Fibroblast of skin of right biceps (primary cell): ENCODE measurements at regions not wholly inside any gene's neighbourhood (a gene's known extent, or its start where the extent isn't known, plus 50 kb on each side); places are given as distances from the start of the nearest gene placed in this dataset.
A peak's percentile ranks its signal among the peaks of the same experiment; 100 is the strongest.

Source experiments
- DNase-seq: peaks from one replicate; pipeline ENCODE4 v3.0.0-alpha.2; 2013

DNA sequence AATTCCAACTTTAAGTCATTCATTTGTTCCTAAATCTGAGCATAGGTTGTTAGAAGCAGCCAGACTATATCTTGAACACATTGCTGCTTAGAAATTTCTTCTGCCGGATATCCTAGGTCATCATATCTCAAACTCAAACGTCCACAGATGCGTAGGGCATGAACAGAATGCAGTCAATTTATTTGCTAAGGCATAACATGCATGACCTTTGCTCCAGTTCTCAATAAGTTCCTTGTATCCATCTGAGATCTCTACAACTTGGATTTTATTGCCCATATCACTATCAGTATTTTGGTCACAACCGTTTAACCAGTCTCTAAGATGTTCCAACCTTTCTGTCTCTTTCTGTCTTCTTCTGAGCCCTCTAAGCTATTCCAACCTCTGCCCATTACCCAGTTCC lies 210.9 kb upstream of the MANEA start:
- no peak for DNase-seq

- no peak for DNase-seq
Measured at GRCh38 chr6:95383878-95384277, 193.5 kb upstream of the MANEA start.

DNA sequence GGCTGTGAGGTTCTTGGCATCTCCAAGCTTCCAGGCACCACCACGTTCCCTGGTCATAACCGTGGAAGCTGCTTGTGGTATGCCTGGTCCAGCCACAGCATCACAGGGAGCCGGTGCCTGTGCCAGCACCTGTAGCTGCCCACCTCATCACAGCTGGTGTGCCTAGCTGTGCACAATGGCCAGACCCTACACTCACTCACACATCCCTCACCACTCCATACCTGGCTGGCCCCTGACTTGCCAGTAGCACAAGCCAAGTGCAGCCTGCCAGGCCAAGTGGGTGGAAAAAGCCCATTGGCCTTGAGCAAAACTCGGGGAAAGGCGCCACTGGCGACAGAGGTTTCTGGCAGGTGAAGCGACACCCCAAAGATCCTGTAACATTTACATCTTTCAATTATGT lies 192.3 kb upstream of the MANEA start:
- no peak for DNase-seq

DNA sequence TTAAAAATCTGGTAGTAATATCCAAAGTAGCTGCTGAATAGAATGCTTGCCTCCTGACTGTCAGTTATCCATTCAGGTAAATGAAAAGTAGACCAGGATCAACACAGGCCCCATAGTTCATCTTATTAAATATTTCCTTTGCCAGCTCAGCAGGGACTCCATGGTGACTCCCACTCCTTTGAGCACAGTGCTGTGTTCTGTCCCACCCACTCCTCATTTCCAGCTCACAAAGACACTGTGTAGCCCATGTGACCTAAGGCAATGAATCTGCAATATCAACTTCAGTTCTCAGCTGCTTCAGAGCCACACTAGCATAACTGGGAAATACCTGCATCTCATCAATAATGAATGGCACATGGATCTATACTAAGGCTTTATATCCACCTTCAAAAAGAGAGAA lies 189.5 kb upstream of the MANEA start:
- DNase-seq = no peak

DNA sequence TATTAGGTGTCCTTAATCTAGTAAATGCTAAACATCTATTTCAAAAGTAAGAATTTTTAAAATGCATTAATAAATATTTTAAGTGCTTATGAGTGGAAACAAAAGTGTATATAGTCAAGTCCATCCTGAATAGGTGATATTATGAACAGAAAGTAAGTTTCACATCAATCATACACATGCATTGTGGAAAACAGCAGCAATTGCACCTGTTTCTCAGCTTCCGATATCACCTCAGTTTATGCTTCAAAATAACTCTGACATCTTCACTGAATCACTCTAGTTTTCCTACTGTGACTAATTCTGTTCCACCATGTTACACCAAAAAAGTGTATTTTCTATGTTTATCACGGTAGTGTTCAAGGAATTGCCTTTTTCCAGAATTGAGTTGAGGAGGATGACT lies 172.6 kb upstream of the MANEA start:
- DNase-seq = no peak

DNA sequence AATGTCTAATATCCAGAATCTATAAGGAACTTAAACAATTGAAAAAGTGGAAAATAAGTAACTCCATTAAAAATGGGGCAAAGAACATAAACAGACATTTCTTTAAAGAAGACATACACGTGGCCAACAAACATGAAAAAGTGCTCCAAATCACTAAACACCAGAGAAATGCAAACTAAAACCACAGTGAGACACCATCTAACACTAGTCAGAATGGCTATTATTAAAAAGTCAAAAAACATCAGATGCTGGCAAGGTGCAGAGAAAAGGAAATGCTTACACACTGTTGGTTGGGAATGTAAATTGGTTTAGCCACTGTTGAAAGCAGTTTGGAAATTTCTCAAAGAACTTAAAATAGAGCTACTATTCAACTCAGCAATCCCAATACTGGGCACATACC lies 169.2 kb upstream of the MANEA start:
- DNase-seq = no peak

DNA sequence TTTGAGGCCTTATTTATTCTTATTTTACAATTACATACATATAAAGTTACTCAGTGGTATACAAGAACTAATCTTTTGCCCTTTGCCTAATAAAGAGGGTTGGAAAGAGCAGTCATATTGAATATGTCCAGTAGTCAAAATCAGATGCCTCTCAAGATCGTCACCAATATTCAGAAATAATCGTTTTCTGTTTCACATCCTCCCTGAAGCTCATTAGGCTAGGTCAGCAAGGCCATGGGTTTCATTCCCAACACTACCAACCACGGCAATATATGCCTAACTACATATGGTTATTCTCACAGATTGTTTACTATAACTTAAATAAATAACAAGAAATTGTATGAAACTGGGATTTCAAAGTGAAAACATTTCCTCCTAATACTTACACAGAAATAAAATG lies 167.2 kb upstream of the MANEA start:
- DNase-seq = no peak

DNA sequence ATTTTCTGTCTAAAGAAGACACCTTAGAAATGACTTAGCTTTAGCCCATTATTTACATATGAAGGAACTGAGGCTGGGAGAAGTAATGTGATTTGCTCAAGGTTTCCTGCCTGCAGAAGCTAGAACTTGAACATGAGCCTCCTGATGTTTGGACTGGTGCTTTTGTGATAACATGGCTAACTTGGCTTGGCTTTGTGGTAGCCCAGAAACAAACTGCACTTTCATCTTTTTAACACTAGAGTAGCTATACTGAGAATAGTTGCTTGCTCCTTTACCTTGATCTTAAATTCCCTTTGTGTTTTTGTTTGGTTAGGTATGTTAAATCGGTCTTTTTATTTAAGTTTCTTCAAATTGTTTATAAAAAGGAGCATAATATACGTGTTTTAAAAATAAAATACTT lies 163.5 kb upstream of the MANEA start:
- no peak for DNase-seq

DNA sequence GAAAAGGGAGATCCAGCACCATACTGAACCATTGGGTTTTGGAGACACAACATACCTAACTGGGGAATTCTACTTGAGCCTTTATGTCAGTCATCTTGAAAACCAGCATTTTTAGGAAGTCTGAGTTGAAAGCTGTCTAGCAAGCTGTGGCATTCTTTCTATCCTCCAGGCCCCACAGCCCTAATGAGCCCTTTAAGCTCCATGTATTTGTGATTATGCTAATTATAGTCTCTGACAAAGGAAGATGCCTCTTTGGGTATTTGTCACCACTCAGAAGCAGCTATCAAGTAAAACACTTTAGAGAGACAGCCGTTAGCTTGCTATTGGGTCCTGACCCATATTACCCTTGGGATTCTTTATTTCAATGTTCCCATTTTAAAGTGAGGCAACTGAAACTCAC lies 159.5 kb upstream of the MANEA start:
- DNase-seq = no peak

- no peak for DNase-seq
Measured at GRCh38 chr6:95420792-95421191, 156.5 kb upstream of the MANEA start.

- no peak for DNase-seq
Measured at GRCh38 chr6:95423331-95423730, 154.0 kb upstream of the MANEA start.

GRCh38 chr6:95431637-95432228 lies 145.6 kb upstream of the MANEA start:
- DNase-seq = peak; percentile 19

GRCh38 chr6:95439741-95440140 lies 137.6 kb upstream of the MANEA start:
- DNase-seq = no peak

DNA sequence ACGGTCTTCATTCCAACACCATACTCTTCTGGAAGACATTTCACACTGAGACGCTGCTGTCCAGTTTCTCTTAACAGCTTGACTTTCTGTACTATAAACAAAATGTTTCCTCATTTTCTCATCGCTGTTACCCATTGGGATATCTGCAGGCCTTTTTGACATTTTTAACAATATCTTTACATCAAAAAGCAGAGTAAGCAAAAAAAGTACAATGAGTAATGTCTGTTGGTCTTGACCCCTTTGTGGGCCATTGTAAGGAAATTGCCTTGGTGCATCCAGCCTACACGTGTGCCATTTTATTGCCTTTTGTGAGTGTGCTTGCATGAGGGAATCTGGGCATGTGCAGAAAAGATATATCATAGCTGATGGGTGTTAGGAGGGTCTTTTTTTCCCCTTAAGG lies 129.1 kb upstream of the MANEA start:
- DNase-seq = no peak

- DNase-seq = no peak
Measured at GRCh38 chr6:95469511-95469910, 107.8 kb upstream of the MANEA start.

DNA sequence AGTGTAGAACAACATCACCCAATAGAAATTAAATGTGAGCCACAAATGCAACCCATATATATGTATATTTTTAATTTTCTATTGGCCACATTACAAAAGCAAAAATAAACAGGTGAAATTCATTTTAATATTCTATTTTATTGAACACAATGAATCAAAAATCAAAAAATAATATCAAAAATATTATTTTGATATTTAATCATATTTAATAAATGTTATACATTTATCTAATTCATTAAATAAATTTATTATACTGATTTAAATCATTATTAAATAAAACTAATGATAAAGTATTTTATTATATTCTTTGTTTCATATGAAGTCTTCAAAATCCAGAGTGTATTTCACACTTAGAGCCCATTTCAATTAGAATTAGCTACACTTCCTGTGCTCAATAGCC lies 98.4 kb upstream of the MANEA start:
- no peak for DNase-seq

DNA sequence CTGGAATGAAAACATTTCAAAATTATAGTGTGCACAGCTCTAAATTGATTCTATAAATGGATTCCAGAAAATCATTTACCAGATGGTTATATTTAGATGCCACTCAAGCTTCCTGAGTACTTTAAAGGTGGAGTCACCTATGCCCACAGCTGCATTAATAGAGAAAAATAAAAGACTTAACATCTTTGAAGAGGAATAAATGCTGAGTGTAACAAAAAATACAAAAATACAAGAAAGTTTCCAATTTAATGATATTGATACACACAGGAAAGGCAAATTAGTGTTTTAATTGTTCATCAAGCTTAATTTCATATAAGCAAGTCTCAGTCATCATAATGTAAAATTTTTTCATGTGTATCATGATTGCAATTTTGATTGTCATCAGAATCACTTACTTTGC lies 89.5 kb upstream of the MANEA start:
- no peak for DNase-seq

- DNase-seq = no peak
Measured at GRCh38 chr6:95489185-95489863, 88.0 kb upstream of the MANEA start.

GRCh38 chr6:95496769-95497426 lies 80.4 kb upstream of the MANEA start:
- no peak for DNase-seq

DNA sequence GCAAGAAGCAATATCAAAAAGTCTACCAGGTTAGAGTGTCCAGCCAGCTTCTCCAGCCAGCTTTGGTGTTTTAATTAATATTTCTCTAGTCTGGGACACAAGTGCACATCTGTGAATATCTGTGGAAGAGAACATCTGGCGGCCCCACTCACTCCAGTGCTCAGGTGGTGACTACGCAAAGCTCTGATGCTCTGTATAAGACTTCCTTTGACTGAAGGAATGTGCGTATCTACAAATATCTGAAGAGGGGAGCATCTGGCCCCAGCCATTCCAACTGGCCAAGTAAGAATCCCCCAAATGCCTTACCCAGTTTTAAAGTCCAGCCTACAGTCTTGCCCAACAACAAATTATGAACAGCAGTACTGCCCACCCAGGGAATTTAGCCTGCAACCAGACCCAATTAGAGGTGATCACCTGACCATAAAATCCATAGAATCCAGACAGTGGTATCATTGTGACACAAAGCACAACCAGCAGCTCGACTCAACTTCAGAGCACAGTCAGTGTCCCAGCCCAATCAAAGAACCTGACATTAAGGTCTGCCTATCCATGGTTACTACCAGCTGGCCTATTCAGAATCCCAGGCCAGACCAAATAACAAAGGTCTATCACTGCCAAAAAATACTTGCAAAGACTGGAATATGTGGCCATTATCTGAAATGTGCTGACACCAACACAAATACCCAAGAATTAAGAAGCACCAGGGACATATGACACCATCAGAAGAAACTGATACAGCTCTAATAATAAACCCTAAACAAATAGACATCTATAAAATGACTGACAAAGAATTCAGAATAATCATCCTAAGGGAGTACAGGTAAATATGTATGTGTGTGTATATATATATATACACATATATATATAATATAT lies 76.1 kb upstream of the MANEA start:
- no peak for DNase-seq

GRCh38 chr6:95503568-95503967 lies 73.8 kb upstream of the MANEA start:
- DNase-seq = no peak

GRCh38 chr6:95511404-95511803 lies 65.9 kb upstream of the MANEA start:
- no peak for DNase-seq

- DNase-seq = no peak
Measured at GRCh38 chr6:95515975-95516374, 61.4 kb upstream of the MANEA start.

- DNase-seq = no peak
Measured at GRCh38 chr6:95517004-95517403, 60.3 kb upstream of the MANEA start.
